Bronchial epithelial cell (primary cell): ENCODE measurements at regions not wholly inside any gene's neighbourhood (a gene's known extent, or its start where the extent isn't known, plus 50 kb on each side); places are given as distances from the start of the nearest gene placed in this dataset.
"Not testable (repeated sequence)": the region's sequence is repeated elsewhere in the genome, so short reads cannot be mapped to it uniquely, and the experiment has no call there.

Experiments
- DNase-seq: peaks from one replicate; pipeline ENCODE4 v3.0.0-alpha.2; 2010; ENCODE audit warnings: low read depth
- FAIRE-seq: peaks from 2 replicates; lab custom pipeline; 2011; peaks lifted over from hg19 to GRCh38; lab: Jason Lieb, UNC
- H3K27me3 ChIP-seq: 2 replicates; pipeline ENCODE4 v1.5.1; 2011; ENCODE audit warnings: low read length; ENCODE audit not compliant: control insufficient read depth, insufficient read depth
- H3K36me3 ChIP-seq: 2 replicates; pipeline ENCODE4 v1.5.1; 2011; ENCODE audit warnings: low read length; ENCODE audit not compliant: control insufficient read depth, insufficient read depth
- H3K4me3 ChIP-seq: 2 replicates; pipeline ENCODE4 v1.5.1; 2011; ENCODE audit warnings: mild to moderate bottlenecking, low read depth, low read length, control low read depth
- CTCF ChIP-seq: IDR thresholded peaks from 2 replicates; pipeline ENCODE4 v1.5.1; 2011; ENCODE audit warnings: mild to moderate bottlenecking, moderate library complexity, low read length, control low read depth, inconsistent platforms; ENCODE audit not compliant: insufficient read depth, severe bottlenecking

- Histone ChIP-seq H3K36me3 (no peaks in the 10 kb centered on the region), H3K4me3 (no peak overlapping the region), H3K27me3 (no peaks in the 10 kb centered on the region)
- FAIRE-seq = no peak
- no peak for DNase-seq
- no peak for TF ChIP-seq CTCF
Measured at GRCh38 chr1:229863651-229864545, 203.1 kb upstream of the GALNT2 start.

GRCh38 chr1:229864686-229865230 lies 202.3 kb upstream of the GALNT2 start:
- DNase-seq = no peak
- FAIRE-seq = no peak
- Histone ChIP-seq H3K4me3 (no peak overlapping the region), H3K36me3 (no peaks in the 10 kb centered on the region), H3K27me3 (peaks cover 2% of the 10 kb centered on the region)
- TF ChIP-seq CTCF = no peak

- FAIRE-seq, DNase-seq, H3K27me3 ChIP-seq, H3K36me3 ChIP-seq, H3K4me3 ChIP-seq: not testable (repeated sequence)
Measured at GRCh38 chr1:229865321-229865720, 201.7 kb upstream of the GALNT2 start.

GRCh38 chr1:229867726-229868125 lies 199.3 kb upstream of the GALNT2 start:
- Histone ChIP-seq H3K4me3 (no peak overlapping the region), H3K27me3 (peaks cover 2% of the 10 kb centered on the region), H3K36me3 (no peaks in the 10 kb centered on the region)
- DNase-seq (no peak), FAIRE-seq (no peak)
- no peak for TF ChIP-seq CTCF

GRCh38 chr1:229869240-229869639 lies 197.8 kb upstream of the GALNT2 start:
- no peak for DNase-seq
- no peak for TF ChIP-seq CTCF
- H3K4me3 ChIP-seq = no peak overlapping the region
- no peak for FAIRE-seq
- peaks cover 2% of the 10 kb centered on the region for H3K27me3 ChIP-seq
- H3K36me3 ChIP-seq = no peaks in the 10 kb centered on the region

GRCh38 chr1:229869687-229870086 lies 197.4 kb upstream of the GALNT2 start:
- TF ChIP-seq CTCF = no peak
- H3K27me3 ChIP-seq = peaks cover 2% of the 10 kb centered on the region
- FAIRE-seq (no peak), DNase-seq (no peak)
- H3K4me3 ChIP-seq = no peak overlapping the region
- no peaks in the 10 kb centered on the region for H3K36me3 ChIP-seq
